PC-9 (cell line): ENCODE measurements at regions not wholly inside any gene's neighbourhood (a gene's known extent, or its start where the extent isn't known, plus 50 kb on each side); places are given as distances from the start of the nearest gene placed in this dataset.

Experiments used
- BruUV-seq: library from RNA; stranded (reverse); fragments of 400-500 nt; replicated peaks from 2 replicates; lab custom pipeline; 2021; lab: Mats Ljungman, UMichigan
- CTCF ChIA-PET: fragments of 300-600 bp; sonication (Branson Sonifier 250); formaldehyde crosslinking; loops from one replicate; lab custom pipeline; 2022; ENCODE audit warnings: antibody characterized with exemption; lab: Charles Lee
- POLR2A ChIA-PET: fragments of 300-600 bp; sonication (Branson Sonifier 250); formaldehyde crosslinking; loops from one replicate; lab custom pipeline; 2022; ENCODE audit warnings: antibody characterized with exemption; ENCODE audit not compliant: unreplicated experiment; lab: Charles Lee
- DNase-seq, 2 experiments: peaks; one replicate each; pipeline versions ENCODE4 v3.0.0 to v3.0.0-alpha.2; 2015 to 2022; ENCODE audit warnings: mixed read lengths in 1 of 2
- H2AFZ ChIP-seq: fragments of 200-600 bp; sonication (generic); 2 replicates; pipeline ENCODE4 v1.8.1; 2017; ENCODE audit warnings: antibody characterized with exemption
- H3F3A ChIP-seq: fragments of 200-600 bp; sonication (generic); 2 replicates; pipeline ENCODE4 v1.8.1; 2017; ENCODE audit warnings: antibody characterized with exemption, mild to moderate bottlenecking, low read depth; ENCODE audit not compliant: insufficient read depth
- H3K27ac ChIP-seq: fragments of 200-600 bp; sonication (generic); 2 replicates; pipeline ENCODE4 v1.6.1; 2016; ENCODE audit warnings: mixed run types
- H3K27me3 ChIP-seq: fragments of 200-600 bp; sonication (generic); 2 replicates; pipeline ENCODE4 v1.6.1; 2016; ENCODE audit warnings: low read depth, mixed run types; ENCODE audit not compliant: insufficient read depth
- H3K36me3 ChIP-seq: fragments of 200-600 bp; sonication (generic); 2 replicates; pipeline ENCODE4 v1.6.1; 2016; ENCODE audit warnings: low read depth, mixed run types
- H3K4me1 ChIP-seq: fragments of 200-600 bp; sonication (generic); replicated peaks from 2 replicates; pipeline ENCODE4 v1.6.1; 2016; ENCODE audit warnings: mixed run types; ENCODE audit not compliant: insufficient read depth
- H3K4me2 ChIP-seq: fragments of 200-600 bp; sonication (generic); 2 replicates; pipeline ENCODE4 v1.6.1; 2017; ENCODE audit warnings: mixed run types
- H3K4me3 ChIP-seq: fragments of 200-600 bp; sonication (generic); 2 replicates; pipeline ENCODE4 v1.6.1; 2016; ENCODE audit warnings: mixed run types
- H3K79me2 ChIP-seq: fragments of 200-600 bp; sonication (generic); 2 replicates; pipeline ENCODE4 v1.6.1; 2017; ENCODE audit warnings: low read depth, mixed run types
- H3K9me2 ChIP-seq: fragments of 200-600 bp; sonication (generic); 2 replicates; pipeline ENCODE4 v1.8.1; 2017; ENCODE audit warnings: mild to moderate bottlenecking; ENCODE audit not compliant: insufficient read depth
- H3K9me3 ChIP-seq: fragments of 200-600 bp; sonication (generic); 2 replicates; pipeline ENCODE4 v1.8.1; 2016; ENCODE audit warnings: low read depth; ENCODE audit not compliant: insufficient read depth
- H4K20me1 ChIP-seq: fragments of 200-600 bp; sonication (generic); 2 replicates; pipeline ENCODE4 v1.8.1; 2017; ENCODE audit not compliant: insufficient read depth
- EZH2 ChIP-seq: fragments of 200-600 bp; sonication (generic); IDR thresholded peaks from 2 replicates; pipeline ENCODE4 v1.8.0; 2017; ENCODE audit warnings: antibody characterized with exemption, low read depth
- intact Hi-C: fragments of 100-400 bp; cut with micrococcal nuclease; formaldehyde crosslinking; loops from one replicate; pipeline ENCODE4 v1.10.0; 2022; ENCODE audit not compliant: unreplicated experiment
- TF ChIP-seq, protein P1 (sequence below): fragments of 200-600 bp; sonication (generic); conservative IDR thresholded peaks from 2 replicates; pipeline ENCODE4 v1.6.1; 2017; ENCODE audit warnings: mixed run types, antibody characterized with exemption, mild to moderate bottlenecking, moderate library complexity

DNA sequence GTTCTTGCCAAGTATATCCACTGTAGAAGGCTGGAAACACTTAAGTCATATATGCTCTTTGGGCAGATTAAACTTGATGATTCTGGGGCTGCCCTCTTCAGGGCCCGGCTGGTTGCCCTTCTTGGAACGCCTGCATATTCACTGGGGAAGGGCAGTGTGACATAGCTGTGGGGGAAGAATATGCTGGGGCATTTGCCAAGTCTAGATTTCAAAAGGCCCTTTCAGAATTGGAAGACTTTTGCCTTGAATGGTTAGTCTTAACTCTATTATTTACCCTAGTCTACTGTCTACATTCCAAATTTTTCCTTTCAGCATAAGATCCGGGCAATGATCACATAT is 161.2 kb upstream of the PITX1 start:
- no peak overlapping the region for H2AFZ ChIP-seq
- H3K9me3 ChIP-seq = no peaks in the 10 kb centered on the region
- no peak overlapping the region for H3K4me2 ChIP-seq
- H3K9me2 ChIP-seq = no peaks in the 10 kb centered on the region
- H4K20me1 ChIP-seq = no peaks in the 10 kb centered on the region
- no peak overlapping the region for H3K4me3 ChIP-seq
- H3K36me3 ChIP-seq = no peaks in the 10 kb centered on the region
- no TSS peak for BruUV-seq
- ChIA-PET CTCF (no interaction called here), POLR2A (no interaction called here)
- H3F3A ChIP-seq = no peaks in the 10 kb centered on the region; the same call in 1 of the 2 replicates
- no peaks in the 10 kb centered on the region for H3K79me2 ChIP-seq
- DNase-seq = no peak
- no peaks in the 10 kb centered on the region for H3K27me3 ChIP-seq
- H3K4me1 ChIP-seq = 0 out of 2 replicates have a peak, but pooled peaks cover 8% of the 10 kb centered on the region
- TF ChIP-seq, protein P1, sequence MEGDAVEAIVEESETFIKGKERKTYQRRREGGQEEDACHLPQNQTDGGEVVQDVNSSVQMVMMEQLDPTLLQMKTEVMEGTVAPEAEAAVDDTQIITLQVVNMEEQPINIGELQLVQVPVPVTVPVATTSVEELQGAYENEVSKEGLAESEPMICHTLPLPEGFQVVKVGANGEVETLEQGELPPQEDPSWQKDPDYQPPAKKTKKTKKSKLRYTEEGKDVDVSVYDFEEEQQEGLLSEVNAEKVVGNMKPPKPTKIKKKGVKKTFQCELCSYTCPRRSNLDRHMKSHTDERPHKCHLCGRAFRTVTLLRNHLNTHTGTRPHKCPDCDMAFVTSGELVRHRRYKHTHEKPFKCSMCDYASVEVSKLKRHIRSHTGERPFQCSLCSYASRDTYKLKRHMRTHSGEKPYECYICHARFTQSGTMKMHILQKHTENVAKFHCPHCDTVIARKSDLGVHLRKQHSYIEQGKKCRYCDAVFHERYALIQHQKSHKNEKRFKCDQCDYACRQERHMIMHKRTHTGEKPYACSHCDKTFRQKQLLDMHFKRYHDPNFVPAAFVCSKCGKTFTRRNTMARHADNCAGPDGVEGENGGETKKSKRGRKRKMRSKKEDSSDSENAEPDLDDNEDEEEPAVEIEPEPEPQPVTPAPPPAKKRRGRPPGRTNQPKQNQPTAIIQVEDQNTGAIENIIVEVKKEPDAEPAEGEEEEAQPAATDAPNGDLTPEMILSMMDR = no peak
- intact Hi-C loops = no loop called here
- no peak overlapping the region for H3K27ac ChIP-seq

GRCh38 chr5:135194573-135195269 is 160.7 kb upstream of the PITX1 start:
- Histone ChIP-seq H3K4me3 (no peak overlapping the region), H3K9me2 (no peaks in the 10 kb centered on the region), H3K79me2 (no peaks in the 10 kb centered on the region), H3K36me3 (no peaks in the 10 kb centered on the region), H2AFZ (no peak overlapping the region), H3K27ac (no peak overlapping the region), H3K4me1 (0 out of 2 replicates have a peak, but pooled peaks cover 8% of the 10 kb centered on the region), H3K9me3 (no peaks in the 10 kb centered on the region), H3K4me2 (no peak overlapping the region), H4K20me1 (no peaks in the 10 kb centered on the region), H3F3A (no peaks in the 10 kb centered on the region; the same call in 1 of the 2 replicates), H3K27me3 (no peaks in the 10 kb centered on the region)
- POLR2A ChIA-PET = no interaction called here
- intact Hi-C loops = loop anchor here (5.0 kb wide), 1 partner anchor 138 kb away; no protein-coding TSS in a partner anchor
- no TSS peak for BruUV-seq
- DNase-seq = no peak
- CTCF ChIA-PET = no interaction called here
- TF ChIP-seq, protein P1 = no peak
- no peak for TF ChIP-seq EZH2

DNA sequence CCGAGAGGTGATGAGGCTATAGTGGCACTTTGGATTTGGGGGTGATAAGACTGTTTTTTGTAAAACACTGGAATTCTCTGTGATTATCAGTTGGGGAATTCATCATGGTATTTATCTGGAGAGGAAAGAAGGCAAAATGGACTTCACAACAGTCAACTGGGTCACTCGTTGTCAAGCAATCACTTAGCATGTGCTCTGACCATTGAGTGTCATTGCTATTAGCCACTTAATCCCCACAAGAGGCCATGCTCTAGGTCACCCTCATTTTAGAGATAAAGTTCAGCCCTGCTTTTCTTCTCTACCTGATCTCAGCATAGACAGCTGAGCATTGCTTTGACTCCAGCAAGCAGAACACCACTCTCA is 160.1 kb upstream of the PITX1 start:
- no peak for TF ChIP-seq EZH2
- TF ChIP-seq, protein P1 = no peak
- Histone ChIP-seq H4K20me1 (no peaks in the 10 kb centered on the region), H3K27ac (no peak overlapping the region), H3F3A (no peaks in the 10 kb centered on the region; the same call in 1 of the 2 replicates), H3K79me2 (no peaks in the 10 kb centered on the region), H3K4me2 (no peak overlapping the region), H3K4me1 (0 out of 2 replicates have a peak, but pooled peaks cover 8% of the 10 kb centered on the region), H2AFZ (no peak overlapping the region), H3K4me3 (no peak overlapping the region), H3K9me3 (no peaks in the 10 kb centered on the region), H3K27me3 (no peaks in the 10 kb centered on the region), H3K9me2 (no peaks in the 10 kb centered on the region), H3K36me3 (no peaks in the 10 kb centered on the region)
- no TSS peak for BruUV-seq
- DNase-seq = no peak
- POLR2A ChIA-PET = no interaction called here
- CTCF ChIA-PET = no interaction called here
- intact Hi-C loops = loop anchor here (5.0 kb wide), 1 partner anchor 138 kb away; no protein-coding TSS in a partner anchor
